ENCODE measurements at regions not wholly inside any gene's neighbourhood (a gene's known extent, or its start where the extent isn't known, plus 50 kb on each side); places are given as distances from the start of the nearest gene placed in this dataset.

GRCh38 chr4:107120661-107121060 is 84.5 kb upstream of the DKK2 start:
- TF ChIP-seq E4F1 (CRISPR knock-in tag; IDR thresholded peaks at IDR 0.05; ENCODE audit: borderline replicate concordance) (no peak), CTCF (IDR thresholded peaks at IDR 0.05 in 2 of 3, conservative IDR thresholded peaks at IDR 0.05 in 1 of 3; ENCODE audit: insufficient read depth in 2 of 3, low read depth in 1 of 3, low read length in 3 of 3) (no peak), MTA3 (IDR thresholded peaks at IDR 0.05; ENCODE audit: borderline replicate concordance) (no peak), REST (IDR thresholded peaks at IDR 0.05; ENCODE audit: borderline replicate concordance) (no peak), REST (CRISPR knock-in tag; IDR thresholded peaks at IDR 0.05; ENCODE audit: low read depth) (no peak), EZH2 (IDR thresholded peaks at IDR 0.05; ENCODE audit: borderline replicate concordance, low read depth, low read length) (no peak), SMARCC2 (IDR thresholded peaks at IDR 0.05; ENCODE audit: low read depth) (no peak), USF2 (CRISPR knock-in tag; IDR thresholded peaks at IDR 0.05) (no peak), JUN (IDR thresholded peaks at IDR 0.05; ENCODE audit: borderline replicate concordance, low read depth, low read length) (no peak), JUN (CRISPR knock-in tag; IDR thresholded peaks at IDR 0.05; ENCODE audit: borderline replicate concordance) (no peak), TAF1 (IDR thresholded peaks at IDR 0.05; ENCODE audit: control insufficient read depth, extremely low read depth, insufficient read depth, low read length, severe bottlenecking) (no peak), POU5F1 (IDR thresholded peaks at IDR 0.05; ENCODE audit: borderline replicate concordance, low read depth, low read length, partially characterized antibody) (no peak), DDX20 (tag; IDR thresholded peaks at IDR 0.05; ENCODE audit: low read depth) (no peak), PRMT5 (CRISPR knock-in tag; IDR thresholded peaks at IDR 0.05) (no peak), YY1 (IDR thresholded peaks at IDR 0.05; ENCODE audit: borderline replicate concordance in 1 of 3, control insufficient read depth in 1 of 3, extremely low read depth in 1 of 3, insufficient read depth in 3 of 3, insufficient read length in 1 of 3, insufficient replicate concordance in 2 of 3, low read depth in 1 of 3, low read length in 2 of 3) (no peak), TBP (optimal IDR thresholded peaks at IDR 0.05; ENCODE audit: low read depth, low read length) (no peak)

Data from K562 (cell line).